KMS-11 (cell line): ENCODE measurements at regions not wholly inside any gene's neighbourhood (a gene's known extent, or its start where the extent isn't known, plus 50 kb on each side); places are given as distances from the start of the nearest gene placed in this dataset.

ENCODE experiments used
- H2AFZ ChIP-seq: fragments of 200-600 bp; sonication (generic); 2 replicates; pipeline ENCODE4 v1.6.1; 2016; ENCODE audit warnings: antibody characterized with exemption, mixed run types, low read depth
- H3K27ac ChIP-seq: fragments of 200-600 bp; sonication (generic); 2 replicates; pipeline ENCODE4 v1.6.1; 2016; ENCODE audit warnings: mild to moderate bottlenecking, mixed run types
- H3K27me3 ChIP-seq: fragments of 200-600 bp; sonication (generic); 2 replicates; pipeline ENCODE4 v1.6.1; 2017; ENCODE audit warnings: mild to moderate bottlenecking, low read depth, mixed run types, moderate library complexity; ENCODE audit not compliant: insufficient read depth
- H3K36me3 ChIP-seq: fragments of 200-600 bp; sonication (generic); 2 replicates; pipeline ENCODE4 v1.6.1; 2017; ENCODE audit warnings: mild to moderate bottlenecking, mixed run types; ENCODE audit not compliant: insufficient read depth
- H3K4me1 ChIP-seq: fragments of 200-600 bp; sonication (generic); 2 replicates; pipeline ENCODE4 v1.6.1; 2016; ENCODE audit warnings: mild to moderate bottlenecking, low read depth, mixed run types; ENCODE audit not compliant: poor library complexity, severe bottlenecking
- H3K4me2 ChIP-seq: fragments of 200-600 bp; sonication (generic); 2 replicates; pipeline ENCODE4 v1.7.0; 2016; ENCODE audit warnings: mild to moderate bottlenecking, mixed run types
- H3K4me3 ChIP-seq: fragments of 200-600 bp; sonication (generic); IDR thresholded peaks from 2 replicates; pipeline ENCODE4 v1.6.1; 2017; ENCODE audit warnings: low read depth, low read length, mixed read lengths; ENCODE audit not compliant: insufficient read depth
- H3K79me2 ChIP-seq: fragments of 200-600 bp; sonication (generic); 2 replicates; pipeline ENCODE4 v1.6.1; 2016; ENCODE audit warnings: low read depth, mixed run types; ENCODE audit not compliant: insufficient read depth
- H3K9ac ChIP-seq: fragments of 200-600 bp; sonication (generic); 2 replicates; pipeline ENCODE4 v1.6.1; 2016; ENCODE audit warnings: mild to moderate bottlenecking, mixed run types
- H4K20me1 ChIP-seq: fragments of 200-600 bp; sonication (generic); 2 replicates; pipeline ENCODE4 v1.6.1; 2016; ENCODE audit warnings: mild to moderate bottlenecking, mixed run types; ENCODE audit not compliant: insufficient read depth
- TF ChIP-seq, protein P1 (sequence below): fragments of 200-600 bp; sonication (generic); conservative IDR thresholded peaks from 2 replicates; pipeline ENCODE4 v1.6.1; 2017; ENCODE audit warnings: low read depth, mild to moderate bottlenecking, antibody characterized with exemption, low read length, moderate library complexity, mixed read lengths

DNA sequence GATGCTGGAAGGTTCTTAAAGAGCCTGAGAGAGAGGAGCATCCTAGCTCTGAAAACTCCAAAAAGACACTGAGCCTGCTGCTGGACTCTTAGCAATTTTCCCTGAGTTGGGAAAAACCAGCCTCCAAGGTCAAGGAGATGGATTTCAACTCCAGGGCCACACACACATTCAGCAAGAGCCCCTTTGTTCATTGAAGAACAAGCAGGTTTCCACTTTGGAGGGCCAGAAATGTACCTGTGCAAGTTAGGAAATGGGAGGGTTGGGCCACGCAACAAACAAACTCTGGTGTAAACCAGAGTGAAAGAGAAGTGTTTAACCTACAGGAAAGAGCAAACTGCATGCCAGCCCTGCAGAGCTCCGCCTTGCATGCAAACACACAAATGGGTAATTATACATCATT lies 264.8 kb upstream of the RPL38 start:
- Histone ChIP-seq H3K36me3 (no peaks in the 10 kb centered on the region), H3K4me3 (no peak overlapping the region), H3K27ac (no peak overlapping the region), H3K4me2 (no peak overlapping the region), H3K9ac (no peak overlapping the region), H3K4me1 (no peaks in the 10 kb centered on the region), H3K27me3 (peaks cover 20% of the 10 kb centered on the region; the same call in 1 of the 2 replicates), H4K20me1 (no peaks in the 10 kb centered on the region), H2AFZ (no peak overlapping the region), H3K79me2 (no peaks in the 10 kb centered on the region)
- TF ChIP-seq, protein P1, sequence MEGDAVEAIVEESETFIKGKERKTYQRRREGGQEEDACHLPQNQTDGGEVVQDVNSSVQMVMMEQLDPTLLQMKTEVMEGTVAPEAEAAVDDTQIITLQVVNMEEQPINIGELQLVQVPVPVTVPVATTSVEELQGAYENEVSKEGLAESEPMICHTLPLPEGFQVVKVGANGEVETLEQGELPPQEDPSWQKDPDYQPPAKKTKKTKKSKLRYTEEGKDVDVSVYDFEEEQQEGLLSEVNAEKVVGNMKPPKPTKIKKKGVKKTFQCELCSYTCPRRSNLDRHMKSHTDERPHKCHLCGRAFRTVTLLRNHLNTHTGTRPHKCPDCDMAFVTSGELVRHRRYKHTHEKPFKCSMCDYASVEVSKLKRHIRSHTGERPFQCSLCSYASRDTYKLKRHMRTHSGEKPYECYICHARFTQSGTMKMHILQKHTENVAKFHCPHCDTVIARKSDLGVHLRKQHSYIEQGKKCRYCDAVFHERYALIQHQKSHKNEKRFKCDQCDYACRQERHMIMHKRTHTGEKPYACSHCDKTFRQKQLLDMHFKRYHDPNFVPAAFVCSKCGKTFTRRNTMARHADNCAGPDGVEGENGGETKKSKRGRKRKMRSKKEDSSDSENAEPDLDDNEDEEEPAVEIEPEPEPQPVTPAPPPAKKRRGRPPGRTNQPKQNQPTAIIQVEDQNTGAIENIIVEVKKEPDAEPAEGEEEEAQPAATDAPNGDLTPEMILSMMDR: no peak

DNA sequence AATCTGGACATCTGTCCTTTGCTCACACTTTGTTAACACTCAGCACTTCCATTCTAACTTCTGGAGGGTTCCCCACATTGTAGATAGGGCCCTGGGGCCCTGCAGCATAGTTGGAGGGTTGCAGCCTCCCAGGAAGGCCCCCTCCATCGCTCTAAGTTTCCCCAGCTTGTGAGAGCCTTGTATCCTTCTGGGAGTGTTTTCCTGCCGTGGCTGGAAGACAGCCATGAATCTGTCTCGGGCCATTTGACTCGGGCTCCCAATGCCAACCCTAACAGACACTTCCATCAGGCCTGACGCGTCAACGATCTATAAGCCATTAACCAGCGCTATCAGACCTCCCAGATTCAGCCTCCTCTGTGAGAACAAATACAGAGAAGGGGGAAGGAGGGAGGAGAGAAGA lies 263.7 kb upstream of the RPL38 start:
- Histone ChIP-seq H3K4me3 (no peak overlapping the region), H3K9ac (no peak overlapping the region), H3K79me2 (no peaks in the 10 kb centered on the region), H3K4me1 (no peaks in the 10 kb centered on the region), H3K27me3 (peaks cover 20% of the 10 kb centered on the region; the same call in 1 of the 2 replicates), H4K20me1 (no peaks in the 10 kb centered on the region), H2AFZ (no peak overlapping the region), H3K36me3 (no peaks in the 10 kb centered on the region), H3K4me2 (no peak overlapping the region), H3K27ac (no peak overlapping the region)
- TF ChIP-seq, protein P1: no peak

DNA sequence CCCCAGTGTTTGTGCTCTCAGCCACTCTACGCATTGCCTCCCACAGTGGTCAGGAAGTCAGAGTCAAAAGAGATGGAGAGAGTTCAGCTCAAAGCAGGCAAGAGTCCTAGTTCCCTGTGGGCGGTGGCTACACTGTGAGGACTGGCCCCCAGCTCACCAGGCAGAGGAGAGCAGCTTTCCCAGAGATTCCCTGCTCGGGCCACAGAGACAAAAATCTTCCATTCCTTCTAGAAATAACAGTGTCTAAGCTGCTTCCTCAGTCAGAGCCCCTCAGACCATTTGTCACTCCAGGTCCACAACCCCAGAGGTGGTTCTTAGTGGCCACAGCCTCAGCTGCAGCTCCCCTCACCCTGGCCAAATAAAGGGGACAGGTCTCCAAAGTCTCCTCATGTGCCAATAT lies 263.0 kb upstream of the RPL38 start:
- TF ChIP-seq, protein P1: no peak
- H3K9ac ChIP-seq: no peak overlapping the region

DNA sequence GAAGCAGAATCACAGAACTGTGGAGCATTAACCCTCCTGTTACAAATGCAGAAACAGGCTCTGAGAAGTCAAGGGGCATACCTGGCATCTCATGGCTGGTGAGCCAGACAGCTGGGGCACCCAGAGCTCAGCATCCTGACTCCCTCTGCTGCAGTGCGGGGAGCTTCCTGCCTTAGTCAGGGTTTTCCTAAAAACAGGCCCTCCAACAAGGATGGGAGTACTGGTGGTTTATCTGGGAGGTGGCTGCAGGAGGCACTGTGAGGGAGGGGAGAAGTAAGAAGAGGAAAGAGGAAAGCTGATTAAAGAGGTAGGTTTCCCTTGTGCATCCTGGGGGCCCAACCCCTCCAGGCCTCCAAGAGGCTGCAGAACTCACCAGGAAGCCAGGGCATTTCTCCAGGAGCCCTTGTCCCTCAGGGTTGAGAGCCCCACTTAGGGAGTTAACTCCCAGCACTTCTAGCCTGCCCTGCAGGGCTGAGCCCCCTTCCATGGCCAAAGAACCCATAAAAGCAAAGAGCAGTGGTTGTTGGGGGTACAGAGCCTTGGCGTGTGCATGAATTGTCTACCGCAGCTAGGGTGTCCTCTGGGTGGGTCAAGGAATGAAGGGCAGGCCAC lies 261.5 kb upstream of the RPL38 start:
- Histone ChIP-seq H3K27ac (no peak overlapping the region), H3K4me2 (no peak overlapping the region), H3K9ac (no peak overlapping the region), H3K36me3 (no peaks in the 10 kb centered on the region), H4K20me1 (no peaks in the 10 kb centered on the region), H2AFZ (no peak overlapping the region), H3K27me3 (peaks cover 25% of the 10 kb centered on the region; the same call in 1 of the 2 replicates), H3K4me1 (no peaks in the 10 kb centered on the region), H3K4me3 (no peak overlapping the region), H3K79me2 (no peaks in the 10 kb centered on the region)
- TF ChIP-seq, protein P1: no peak

More for the DNA sequence above, 263.0 kb upstream of the RPL38 start:
- H3K4me3 ChIP-seq: no peak overlapping the region
- H3K27ac ChIP-seq: no peak overlapping the region
- H3K79me2 ChIP-seq: no peaks in the 10 kb centered on the region
- no peaks in the 10 kb centered on the region for H4K20me1 ChIP-seq
- peaks cover 25% of the 10 kb centered on the region; the same call in 1 of the 2 replicates for H3K27me3 ChIP-seq
- H3K36me3 ChIP-seq: no peaks in the 10 kb centered on the region
- H3K4me1 ChIP-seq: no peaks in the 10 kb centered on the region
- no peak overlapping the region for H2AFZ ChIP-seq
- H3K4me2 ChIP-seq: no peak overlapping the region
